PC-9 (cell line): ENCODE measurements at regions not wholly inside any gene's neighbourhood (a gene's known extent, or its start where the extent isn't known, plus 50 kb on each side); places are given as distances from the start of the nearest gene placed in this dataset.

Source experiments
- EZH2 ChIP-seq: fragments of 200-600 bp; sonication (generic); IDR thresholded peaks from 2 replicates; pipeline ENCODE4 v1.8.0; 2017; ENCODE audit warnings: antibody characterized with exemption, low read depth
- TF ChIP-seq, protein P1 (sequence below): fragments of 200-600 bp; sonication (generic); conservative IDR thresholded peaks from 2 replicates; pipeline ENCODE4 v1.6.1; 2017; ENCODE audit warnings: mixed run types, antibody characterized with exemption, mild to moderate bottlenecking, moderate library complexity

DNA sequence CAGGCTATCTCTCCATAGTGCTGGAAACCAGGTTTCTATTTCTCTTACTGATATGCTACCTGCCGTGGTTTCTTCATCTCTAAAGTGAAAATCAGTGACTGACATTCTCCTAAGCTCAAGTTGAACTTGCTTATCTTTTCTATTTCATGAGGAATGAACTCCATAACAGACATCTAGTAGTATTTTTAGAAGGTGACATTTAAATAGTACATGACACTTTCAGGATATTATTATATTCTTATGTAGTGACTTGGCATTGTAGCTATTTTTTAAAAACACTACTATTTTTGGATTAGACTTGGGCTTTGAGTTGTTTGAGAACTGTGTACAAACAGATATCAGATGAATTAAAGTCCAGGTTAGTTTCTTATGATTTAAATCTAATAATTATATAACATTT lies 1381.8 kb downstream of the DSC3 start:
- TF ChIP-seq, protein P1, sequence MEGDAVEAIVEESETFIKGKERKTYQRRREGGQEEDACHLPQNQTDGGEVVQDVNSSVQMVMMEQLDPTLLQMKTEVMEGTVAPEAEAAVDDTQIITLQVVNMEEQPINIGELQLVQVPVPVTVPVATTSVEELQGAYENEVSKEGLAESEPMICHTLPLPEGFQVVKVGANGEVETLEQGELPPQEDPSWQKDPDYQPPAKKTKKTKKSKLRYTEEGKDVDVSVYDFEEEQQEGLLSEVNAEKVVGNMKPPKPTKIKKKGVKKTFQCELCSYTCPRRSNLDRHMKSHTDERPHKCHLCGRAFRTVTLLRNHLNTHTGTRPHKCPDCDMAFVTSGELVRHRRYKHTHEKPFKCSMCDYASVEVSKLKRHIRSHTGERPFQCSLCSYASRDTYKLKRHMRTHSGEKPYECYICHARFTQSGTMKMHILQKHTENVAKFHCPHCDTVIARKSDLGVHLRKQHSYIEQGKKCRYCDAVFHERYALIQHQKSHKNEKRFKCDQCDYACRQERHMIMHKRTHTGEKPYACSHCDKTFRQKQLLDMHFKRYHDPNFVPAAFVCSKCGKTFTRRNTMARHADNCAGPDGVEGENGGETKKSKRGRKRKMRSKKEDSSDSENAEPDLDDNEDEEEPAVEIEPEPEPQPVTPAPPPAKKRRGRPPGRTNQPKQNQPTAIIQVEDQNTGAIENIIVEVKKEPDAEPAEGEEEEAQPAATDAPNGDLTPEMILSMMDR: no peak
- no peak for TF ChIP-seq EZH2
